ENCODE measurements at regions not wholly inside any gene's neighbourhood (a gene's known extent, or its start where the extent isn't known, plus 50 kb on each side); places are given as distances from the start of the nearest gene placed in this dataset.

DNA sequence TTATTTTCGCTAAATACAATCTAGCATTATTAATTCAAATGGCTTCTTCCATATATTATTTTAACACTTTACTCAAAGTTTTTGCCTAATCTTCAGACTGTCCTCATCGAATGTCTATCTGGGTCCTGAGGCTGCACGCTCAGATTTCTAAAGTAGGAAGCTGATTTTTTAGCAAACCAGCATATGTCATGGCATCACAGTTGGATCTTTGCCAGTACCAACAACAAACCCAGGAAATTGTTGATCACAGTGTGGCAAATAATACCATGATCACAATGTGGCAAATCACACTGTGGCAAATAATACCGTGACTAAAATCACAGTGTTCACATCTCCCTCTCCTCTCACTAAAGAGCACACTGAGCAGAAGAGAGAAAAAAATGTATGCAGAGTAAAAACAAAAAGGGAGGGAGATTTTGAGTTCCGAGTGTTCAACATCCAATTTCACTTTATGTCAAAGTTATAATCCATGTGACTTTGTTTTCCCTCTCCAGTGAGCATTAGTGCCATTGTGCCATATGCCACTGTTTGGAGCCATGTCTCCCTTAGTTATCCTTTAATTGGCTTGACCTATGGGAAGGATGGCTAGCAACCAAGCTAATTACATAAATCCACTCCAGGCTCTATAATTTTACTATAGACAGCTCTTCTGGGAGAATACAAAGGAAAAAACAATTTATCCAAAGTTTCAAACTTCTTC lies 1059.6 kb downstream of the HACE1 start:
- TF ChIP-seq, protein P1, sequence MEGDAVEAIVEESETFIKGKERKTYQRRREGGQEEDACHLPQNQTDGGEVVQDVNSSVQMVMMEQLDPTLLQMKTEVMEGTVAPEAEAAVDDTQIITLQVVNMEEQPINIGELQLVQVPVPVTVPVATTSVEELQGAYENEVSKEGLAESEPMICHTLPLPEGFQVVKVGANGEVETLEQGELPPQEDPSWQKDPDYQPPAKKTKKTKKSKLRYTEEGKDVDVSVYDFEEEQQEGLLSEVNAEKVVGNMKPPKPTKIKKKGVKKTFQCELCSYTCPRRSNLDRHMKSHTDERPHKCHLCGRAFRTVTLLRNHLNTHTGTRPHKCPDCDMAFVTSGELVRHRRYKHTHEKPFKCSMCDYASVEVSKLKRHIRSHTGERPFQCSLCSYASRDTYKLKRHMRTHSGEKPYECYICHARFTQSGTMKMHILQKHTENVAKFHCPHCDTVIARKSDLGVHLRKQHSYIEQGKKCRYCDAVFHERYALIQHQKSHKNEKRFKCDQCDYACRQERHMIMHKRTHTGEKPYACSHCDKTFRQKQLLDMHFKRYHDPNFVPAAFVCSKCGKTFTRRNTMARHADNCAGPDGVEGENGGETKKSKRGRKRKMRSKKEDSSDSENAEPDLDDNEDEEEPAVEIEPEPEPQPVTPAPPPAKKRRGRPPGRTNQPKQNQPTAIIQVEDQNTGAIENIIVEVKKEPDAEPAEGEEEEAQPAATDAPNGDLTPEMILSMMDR (IDR thresholded peaks at IDR 0.05): no peak
- TF ChIP-seq ZFX (IDR thresholded peaks at IDR 0.05; ENCODE audit: borderline replicate concordance): no peak

Measured in 22Rv1 (cell line).